ENCODE measurements at regions not wholly inside any gene's neighbourhood (a gene's known extent, or its start where the extent isn't known, plus 50 kb on each side); places are given as distances from the start of the nearest gene placed in this dataset.

GRCh38 chr9:96149533-96150280 is 152.3 kb downstream of the HSD17B3 start (continued):
- TF ChIP-seq ZBTB11 (CRISPR knock-in tag; IDR thresholded peaks at IDR 0.05) = no peak
- no peak for TF ChIP-seq ZBTB49 (CRISPR knock-in tag; IDR thresholded peaks at IDR 0.05; ENCODE audit: borderline replicate concordance)
- TF ChIP-seq BACH1 (tag; IDR thresholded peaks at IDR 0.05) = no peak
- no peak for TF ChIP-seq HDAC1 (IDR thresholded peaks at IDR 0.05)
- no peak for TF ChIP-seq MCM3 (IDR thresholded peaks at IDR 0.05)
